NT2/D1 (cell line): ENCODE measurements at regions not wholly inside any gene's neighbourhood (a gene's known extent, or its start where the extent isn't known, plus 50 kb on each side); places are given as distances from the start of the nearest gene placed in this dataset.

Source experiments
- DNase-seq: peaks from one replicate; pipeline ENCODE4 v3.0.0-alpha.2; 2011; ENCODE audit warnings: low read depth, low spot score
- H3K27me3 ChIP-seq: 2 replicates; pipeline ENCODE4 v1.6.0; 2011; ENCODE audit warnings: mild to moderate bottlenecking; ENCODE audit not compliant: insufficient read length, insufficient read depth
- H3K36me3 ChIP-seq: 2 replicates; pipeline ENCODE4 v1.6.1; 2011; ENCODE audit warnings: mild to moderate bottlenecking, low read length, mixed read lengths; ENCODE audit not compliant: insufficient read depth, insufficient read length
- H3K4me1 ChIP-seq: 2 replicates; pipeline ENCODE4 v1.5.1; 2011; ENCODE audit not compliant: insufficient read depth, insufficient read length
- H3K4me3 ChIP-seq: 2 replicates; pipeline ENCODE4 v1.5.1; 2011; ENCODE audit warnings: low read depth; ENCODE audit not compliant: insufficient read length
- H3K9ac ChIP-seq: 2 replicates; pipeline ENCODE4 v1.6.0; 2011; ENCODE audit warnings: low read depth; ENCODE audit not compliant: insufficient read length
- H3K9me3 ChIP-seq: 2 replicates; pipeline ENCODE4 v1.5.1; 2011; ENCODE audit warnings: mild to moderate bottlenecking, low read length; ENCODE audit not compliant: insufficient read depth
- SUZ12 ChIP-seq: IDR thresholded peaks from 2 replicates; pipeline ENCODE4 v1.6.1; 2011; ENCODE audit not compliant: insufficient read length, insufficient read depth; ENCODE audit errors: extremely low read depth
- YY1 ChIP-seq: IDR thresholded peaks from 2 replicates; pipeline ENCODE4 v1.6.1; 2011; ENCODE audit not compliant: insufficient read length, insufficient read depth
- ZNF274 ChIP-seq: IDR thresholded peaks from 2 replicates; pipeline ENCODE4 v1.6.1; 2011; ENCODE audit warnings: mild to moderate bottlenecking, low read depth, low read length

DNA sequence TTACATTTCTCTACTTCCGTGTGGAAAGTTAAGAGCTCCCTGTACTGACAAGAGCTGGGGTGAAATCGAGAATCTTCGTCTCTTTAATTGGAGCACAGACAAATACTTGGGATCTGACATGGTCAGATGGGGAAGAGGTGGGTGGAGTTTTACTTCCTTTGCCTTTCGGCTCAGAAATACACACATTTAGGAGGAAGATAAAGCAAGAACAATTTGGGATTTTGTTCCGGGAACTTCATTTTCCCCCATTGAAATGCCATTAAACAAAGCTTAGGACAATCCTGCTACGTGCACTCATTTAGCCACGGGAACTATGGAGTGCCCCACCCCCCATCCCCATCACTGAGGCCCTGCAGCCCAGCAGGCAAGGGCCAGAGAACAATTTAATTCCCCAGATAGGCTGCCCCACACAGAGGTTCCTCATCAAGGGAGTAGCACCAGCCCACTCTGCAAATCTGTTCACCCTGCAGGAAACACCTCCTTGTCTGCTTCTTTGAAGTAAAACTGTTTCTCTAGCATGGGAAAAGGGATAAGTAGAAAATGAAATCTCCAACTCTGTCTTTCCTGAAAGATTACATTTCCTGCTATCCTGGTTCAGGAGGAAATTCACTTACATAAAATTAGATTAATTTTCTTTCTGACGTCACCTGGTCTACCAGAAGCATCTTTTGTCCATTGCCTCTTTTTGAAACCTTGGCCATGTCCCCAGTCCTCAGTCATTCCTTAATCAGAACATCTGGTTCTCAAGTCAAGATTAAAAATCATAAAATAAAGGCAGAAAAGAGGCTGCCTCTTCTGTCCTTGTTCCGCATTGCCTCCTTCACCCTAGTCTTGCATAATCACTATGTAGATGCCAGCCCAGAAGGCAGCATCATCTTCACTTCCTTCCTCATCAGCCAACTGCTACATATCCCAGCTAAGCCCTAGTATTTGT is 206.4 kb downstream of the ENC1 start:
- DNase-seq: no peak
- Histone ChIP-seq H3K9ac (no peak overlapping the region), H3K4me3 (no peak overlapping the region)

DNA sequence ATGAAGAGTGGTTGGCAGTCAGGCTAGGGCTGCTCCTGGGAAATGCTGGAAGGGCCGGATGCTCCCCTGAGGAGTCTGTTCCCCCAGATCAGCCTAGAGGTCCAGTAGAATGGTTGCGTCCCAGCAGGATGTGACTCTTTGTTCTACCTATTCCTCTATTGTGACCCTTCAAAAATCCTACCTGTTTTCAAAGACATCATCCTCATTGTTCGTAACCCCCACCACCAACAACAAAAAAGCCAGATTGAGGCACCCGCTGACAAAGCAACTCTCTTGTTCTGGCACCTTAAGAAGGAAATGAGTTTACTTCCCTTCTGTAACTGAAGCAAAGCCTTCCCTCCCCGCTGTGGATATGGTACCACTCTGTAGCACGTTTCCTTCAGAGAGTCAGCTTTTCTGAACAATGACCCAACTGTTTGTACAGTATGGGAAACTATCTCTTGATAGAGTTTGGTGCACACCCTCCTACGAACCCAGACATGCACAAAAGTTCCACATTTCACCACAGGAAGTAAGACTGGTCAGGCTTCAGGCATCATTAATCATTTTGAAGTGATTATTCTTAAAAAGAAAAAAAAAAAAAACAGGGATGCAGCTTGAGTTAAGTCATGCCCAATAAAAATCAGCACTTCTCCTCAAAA is 207.2 kb downstream of the ENC1 start:
- peaks cover 10% of the 10 kb centered on the region; the same call in 1 of the 2 replicates for H3K9me3 ChIP-seq
- TF ChIP-seq YY1 (no peak), ZNF274 (no peak), SUZ12 (no peak)
- DNase-seq: no peak
- no peak overlapping the region for H3K9ac ChIP-seq
- H3K4me1 ChIP-seq: peaks cover 2% of the 10 kb centered on the region
- H3K4me3 ChIP-seq: no peak overlapping the region
- H3K27me3 ChIP-seq: no peaks in the 10 kb centered on the region
- no peaks in the 10 kb centered on the region for H3K36me3 ChIP-seq

More for the DNA sequence above, 206.4 kb downstream of the ENC1 start:
- Histone ChIP-seq H3K4me1 (peaks cover 2% of the 10 kb centered on the region), H3K27me3 (no peaks in the 10 kb centered on the region), H3K9me3 (peaks cover 10% of the 10 kb centered on the region; the same call in 1 of the 2 replicates), H3K36me3 (no peaks in the 10 kb centered on the region)
- TF ChIP-seq SUZ12 (no peak), YY1 (no peak), ZNF274 (no peak)

GRCh38 chr5:74432721-74433120 is 207.8 kb downstream of the ENC1 start:
- DNase-seq: no peak
- Histone ChIP-seq H3K9ac (no peak overlapping the region), H3K36me3 (no peaks in the 10 kb centered on the region)

GRCh38 chr5:74432216-74432615 is 208.3 kb downstream of the ENC1 start:
- DNase-seq: no peak
- Histone ChIP-seq H3K36me3 (no peaks in the 10 kb centered on the region), H3K9ac (no peak overlapping the region), H3K4me1 (peaks cover 2% of the 10 kb centered on the region), H3K9me3 (peaks cover 10% of the 10 kb centered on the region; the same call in 1 of the 2 replicates), H3K4me3 (no peak overlapping the region), H3K27me3 (no peaks in the 10 kb centered on the region)
- TF ChIP-seq YY1 (no peak), SUZ12 (no peak), ZNF274 (no peak)

More at GRCh38 chr5:74432721-74433120, 207.8 kb downstream of the ENC1 start:
- no peak overlapping the region for H3K4me3 ChIP-seq
- H3K27me3 ChIP-seq: no peaks in the 10 kb centered on the region
- peaks cover 10% of the 10 kb centered on the region; the same call in 1 of the 2 replicates for H3K9me3 ChIP-seq
- H3K4me1 ChIP-seq: peaks cover 2% of the 10 kb centered on the region
- TF ChIP-seq ZNF274 (no peak), SUZ12 (no peak), YY1 (no peak)

- H3K27me3 ChIP-seq: no peaks in the 10 kb centered on the region
- peaks cover 2% of the 10 kb centered on the region for H3K4me1 ChIP-seq
- H3K9me3 ChIP-seq: peaks cover 10% of the 10 kb centered on the region; the same call in 1 of the 2 replicates
- H3K9ac ChIP-seq: no peak overlapping the region
- no peak overlapping the region for H3K4me3 ChIP-seq
- H3K36me3 ChIP-seq: no peaks in the 10 kb centered on the region
- no peak for DNase-seq
- TF ChIP-seq YY1 (no peak), ZNF274 (no peak), SUZ12 (no peak)
Measured at GRCh38 chr5:74431290-74431669, 209.2 kb downstream of the ENC1 start.

- no peak overlapping the region for H3K9ac ChIP-seq
- H3K9me3 ChIP-seq: peaks cover 10% of the 10 kb centered on the region; the same call in 1 of the 2 replicates
- H3K27me3 ChIP-seq: no peaks in the 10 kb centered on the region
- peaks cover 2% of the 10 kb centered on the region for H3K4me1 ChIP-seq
- H3K36me3 ChIP-seq: no peaks in the 10 kb centered on the region
- H3K4me3 ChIP-seq: no peak overlapping the region
- no peak for DNase-seq
- no peak for TF ChIP-seq ZNF274
- TF ChIP-seq YY1: no peak
- TF ChIP-seq SUZ12: no peak
Measured at GRCh38 chr5:74430631-74431289, 209.8 kb downstream of the ENC1 start.
